ENCODE measurements at regions not wholly inside any gene's neighbourhood (a gene's known extent, or its start where the extent isn't known, plus 50 kb on each side); places are given as distances from the start of the nearest gene placed in this dataset.

- DNase-seq (ENCODE audit: low spot score): no peak
- in situ Hi-C loops (cut with MboI; ENCODE audit: low pct_unique_long_range_greater_than_20kb, low sequenced_read_pairs, unreplicated experiment): no loop called here
- TF ChIP-seq CTCF (IDR thresholded peaks at IDR 0.05; ENCODE audit: extremely low read depth, insufficient read depth, missing control alignments): no peak
Observed at GRCh38 chr6:119523556-119523955, 174.0 kb upstream of the MAN1A1 start.

GRCh38 chr6:119521251-119521650 lies 171.7 kb upstream of the MAN1A1 start:
- no peak for TF ChIP-seq CTCF (IDR thresholded peaks at IDR 0.05; ENCODE audit: extremely low read depth, insufficient read depth, missing control alignments)
- DNase-seq (ENCODE audit: low spot score): no peak
- in situ Hi-C loops (cut with MboI; ENCODE audit: low pct_unique_long_range_greater_than_20kb, low sequenced_read_pairs, unreplicated experiment): no loop called here

- no peak for DNase-seq (ENCODE audit: low spot score)
- TF ChIP-seq CTCF (IDR thresholded peaks at IDR 0.05; ENCODE audit: extremely low read depth, insufficient read depth, missing control alignments): no peak
- in situ Hi-C loops (cut with MboI; ENCODE audit: low pct_unique_long_range_greater_than_20kb, low sequenced_read_pairs, unreplicated experiment): no loop called here
Observed at GRCh38 chr6:119517428-119517827, 167.9 kb upstream of the MAN1A1 start.

- TF ChIP-seq CTCF (IDR thresholded peaks at IDR 0.05; ENCODE audit: extremely low read depth, insufficient read depth, missing control alignments): no peak
- in situ Hi-C loops (cut with MboI; ENCODE audit: low pct_unique_long_range_greater_than_20kb, low sequenced_read_pairs, unreplicated experiment): no loop called here
Observed at GRCh38 chr6:119514345-119514744, 164.8 kb upstream of the MAN1A1 start.

GRCh38 chr6:119511024-119511423 lies 161.5 kb upstream of the MAN1A1 start:
- TF ChIP-seq CTCF (IDR thresholded peaks at IDR 0.05; ENCODE audit: extremely low read depth, insufficient read depth, missing control alignments): no peak
- no peak for DNase-seq (ENCODE audit: low spot score)
- in situ Hi-C loops (cut with MboI; ENCODE audit: low pct_unique_long_range_greater_than_20kb, low sequenced_read_pairs, unreplicated experiment): no loop called here

More at GRCh38 chr6:119514345-119514744, 164.8 kb upstream of the MAN1A1 start:
- DNase-seq (ENCODE audit: low spot score): no peak

- TF ChIP-seq CTCF (IDR thresholded peaks at IDR 0.05; ENCODE audit: extremely low read depth, insufficient read depth, missing control alignments): no peak
- in situ Hi-C loops (cut with MboI; ENCODE audit: low pct_unique_long_range_greater_than_20kb, low sequenced_read_pairs, unreplicated experiment): no loop called here
- no peak for DNase-seq (ENCODE audit: low spot score)
Observed at GRCh38 chr6:119510246-119510645, 160.7 kb upstream of the MAN1A1 start.

- DNase-seq (ENCODE audit: low spot score): no peak
- no peak for TF ChIP-seq CTCF (IDR thresholded peaks at IDR 0.05; ENCODE audit: extremely low read depth, insufficient read depth, missing control alignments)
- in situ Hi-C loops (cut with MboI; ENCODE audit: low pct_unique_long_range_greater_than_20kb, low sequenced_read_pairs, unreplicated experiment): no loop called here
Observed at GRCh38 chr6:119506631-119507174, 157.1 kb upstream of the MAN1A1 start.

Measured in GM13977 (cell line).